ENCODE measurements at regions not wholly inside any gene's neighbourhood (a gene's known extent, or its start where the extent isn't known, plus 50 kb on each side); places are given as distances from the start of the nearest gene placed in this dataset.

DNA sequence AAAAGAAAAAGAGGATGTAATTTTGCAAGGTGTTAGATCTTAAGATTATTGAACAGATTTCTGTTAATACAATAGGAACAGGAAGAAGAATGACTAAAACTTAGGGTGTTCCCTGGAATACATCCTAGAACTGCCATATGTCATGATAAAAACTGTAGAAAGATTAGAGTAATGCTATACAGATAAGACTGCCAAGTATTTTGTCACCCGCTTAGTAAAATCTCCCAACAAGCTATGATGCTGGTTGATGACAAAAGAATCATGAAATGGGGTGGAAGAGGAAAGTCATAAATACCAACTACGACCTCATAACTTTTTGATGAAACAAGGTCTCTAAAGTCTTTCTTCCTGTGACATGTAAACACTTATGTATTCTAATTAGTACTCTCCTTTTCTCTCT, 163.6 kb upstream of the COL3A1 start:
- no peak for TF ChIP-seq CTCF (IDR thresholded peaks at IDR 0.05; ENCODE audit: low read length, missing control alignments)
- DNase-seq (ENCODE audit: low read depth), result peak; percentile 74

GRCh38 chr2:188811522-188811921, 162.7 kb upstream of the COL3A1 start:
- TF ChIP-seq CTCF (IDR thresholded peaks at IDR 0.05; ENCODE audit: low read length, missing control alignments), result no peak
- DNase-seq (ENCODE audit: low read depth), result peak; percentile 79
- H3K4me3 ChIP-seq (replicated peaks; ENCODE audit: low read depth, low read length), result no peak overlapping the region

More for the DNA sequence above, 163.6 kb upstream of the COL3A1 start:
- H3K4me3 ChIP-seq (replicated peaks; ENCODE audit: low read depth, low read length), result no peak overlapping the region

DNA sequence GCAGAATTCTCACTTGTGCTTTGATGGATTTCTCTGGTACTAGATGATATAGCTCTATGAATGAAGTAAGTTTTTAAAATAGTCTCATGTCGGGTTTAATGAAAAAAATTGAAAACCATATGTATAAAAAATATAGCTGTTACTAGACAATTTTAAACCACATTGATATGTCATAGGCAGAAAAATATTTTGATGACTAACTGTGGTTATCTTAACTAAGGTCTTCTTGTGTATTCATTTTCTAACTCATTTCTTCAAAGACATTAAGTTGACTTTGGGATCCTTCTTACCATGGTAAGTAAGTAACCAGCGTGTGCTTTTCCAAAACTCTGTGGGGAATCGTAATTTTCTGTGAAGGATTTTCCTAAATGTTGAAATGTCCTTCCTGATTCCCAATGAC, 160.9 kb upstream of the COL3A1 start:
- DNase-seq (ENCODE audit: low read depth), result peak; percentile 29
- TF ChIP-seq CTCF (IDR thresholded peaks at IDR 0.05; ENCODE audit: low read length, missing control alignments), result no peak
- no peak overlapping the region for H3K4me3 ChIP-seq (replicated peaks; ENCODE audit: low read depth, low read length)

DNA sequence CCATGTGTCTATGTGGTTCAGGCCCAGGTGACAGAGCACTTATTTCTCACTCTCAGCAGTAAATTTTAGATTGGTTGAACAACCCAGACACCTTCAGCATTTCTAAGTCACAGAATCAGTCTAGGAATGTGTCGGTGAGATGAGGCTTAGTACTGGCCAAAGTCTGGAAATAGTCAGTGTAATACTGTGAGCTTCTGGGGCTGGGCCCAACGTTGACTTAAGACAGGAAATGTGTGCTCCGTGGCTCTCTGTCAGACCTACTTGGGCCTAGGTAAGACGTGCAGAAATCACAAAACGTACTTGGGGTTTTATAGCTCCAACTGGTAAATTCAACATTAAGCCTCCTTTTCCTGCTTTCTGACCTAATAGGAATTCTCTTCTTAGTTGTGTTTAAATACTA, 160.3 kb upstream of the COL3A1 start:
- DNase-seq (ENCODE audit: low read depth), result no peak

GRCh38 chr2:188819011-188819410, 155.2 kb upstream of the COL3A1 start:
- H3K4me3 ChIP-seq (replicated peaks; ENCODE audit: low read depth, low read length), result no peak overlapping the region
- no peak for DNase-seq (ENCODE audit: low read depth)
- TF ChIP-seq CTCF (IDR thresholded peaks at IDR 0.05; ENCODE audit: low read length, missing control alignments), result no peak

More for the DNA sequence above, 160.3 kb upstream of the COL3A1 start:
- H3K4me3 ChIP-seq (replicated peaks; ENCODE audit: low read depth, low read length), result no peak overlapping the region
- no peak for TF ChIP-seq CTCF (IDR thresholded peaks at IDR 0.05; ENCODE audit: low read length, missing control alignments)

DNA sequence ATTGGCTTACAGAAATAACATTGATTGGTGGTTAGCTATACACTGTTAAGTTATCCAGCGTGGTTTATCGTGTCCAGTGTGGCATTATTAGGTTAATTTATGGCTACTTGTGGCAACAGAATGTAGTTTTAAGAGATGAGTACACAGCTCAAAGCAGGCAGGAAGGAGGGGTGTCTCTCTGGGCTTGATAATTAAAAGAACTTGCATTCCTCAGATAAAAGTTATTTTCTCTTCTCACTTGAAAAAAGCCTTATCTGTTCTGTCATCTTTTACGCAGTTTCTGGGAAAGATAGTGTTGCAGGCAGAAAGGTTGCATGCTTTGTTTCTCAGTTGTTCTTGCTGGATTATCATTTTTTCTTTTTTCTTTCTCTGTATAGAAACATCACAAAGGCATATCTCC, 154.4 kb upstream of the COL3A1 start:
- TF ChIP-seq CTCF (IDR thresholded peaks at IDR 0.05; ENCODE audit: low read length, missing control alignments), result no peak
- DNase-seq (ENCODE audit: low read depth), result no peak
- no peak overlapping the region for H3K4me3 ChIP-seq (replicated peaks; ENCODE audit: low read depth, low read length)

- no peak overlapping the region for H3K4me3 ChIP-seq (replicated peaks; ENCODE audit: low read depth, low read length)
- TF ChIP-seq CTCF (IDR thresholded peaks at IDR 0.05; ENCODE audit: low read length, missing control alignments), result no peak
- DNase-seq (ENCODE audit: low read depth), result no peak
Measured at GRCh38 chr2:188820576-188820975, 153.6 kb upstream of the COL3A1 start.
